HG02798 (cell line): ENCODE measurements at regions not wholly inside any gene's neighbourhood (a gene's known extent, or its start where the extent isn't known, plus 50 kb on each side); places are given as distances from the start of the nearest gene placed in this dataset.

ENCODE experiments used
- ATAC-seq: cut with Tn5 transposase; IDR thresholded peaks from one replicate; pipeline ENCODE4 v1.9.1; 2021; ENCODE audit warnings: mild to moderate bottlenecking; ENCODE audit not compliant: unreplicated experiment, poor library complexity

DNA sequence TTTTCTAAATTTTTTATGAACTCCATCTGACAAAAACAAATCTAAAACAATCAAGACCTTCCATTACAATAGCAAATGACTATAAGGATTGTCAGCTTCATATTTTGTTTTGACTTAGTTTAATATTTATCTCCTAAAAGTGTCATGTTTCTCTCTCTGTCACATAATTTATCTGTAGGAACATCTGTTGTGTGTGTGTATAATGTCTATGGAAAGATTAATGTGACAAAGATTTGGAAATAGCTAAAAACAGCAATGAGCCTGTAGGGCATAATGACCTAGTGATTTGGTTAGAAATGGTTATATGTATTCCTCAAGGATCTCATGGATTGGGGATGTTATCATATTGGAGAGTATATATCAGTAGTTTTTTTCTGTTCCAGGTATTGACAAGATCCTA, 69.6 kb upstream of the MDFIC start:
- no peak for ATAC-seq

DNA sequence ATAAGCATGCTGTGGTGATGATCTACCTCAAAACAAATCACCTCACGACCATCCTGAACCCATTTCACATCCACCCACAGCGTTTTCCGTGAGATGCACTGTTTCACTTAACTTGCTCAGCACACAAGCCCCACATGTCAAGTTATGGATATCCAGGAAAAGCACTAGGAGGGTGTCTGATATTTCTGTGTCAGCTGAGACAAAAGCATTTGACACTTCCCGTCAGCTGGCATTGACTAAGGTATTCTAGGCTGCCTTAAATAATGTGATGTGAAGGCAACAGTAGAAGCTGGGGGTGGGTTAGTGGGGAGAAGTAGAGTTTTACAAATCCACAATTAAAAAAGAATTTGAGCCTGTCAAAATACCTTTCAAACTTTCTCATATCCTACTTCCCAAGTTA, 68.7 kb upstream of the MDFIC start:
- ATAC-seq = no peak

DNA sequence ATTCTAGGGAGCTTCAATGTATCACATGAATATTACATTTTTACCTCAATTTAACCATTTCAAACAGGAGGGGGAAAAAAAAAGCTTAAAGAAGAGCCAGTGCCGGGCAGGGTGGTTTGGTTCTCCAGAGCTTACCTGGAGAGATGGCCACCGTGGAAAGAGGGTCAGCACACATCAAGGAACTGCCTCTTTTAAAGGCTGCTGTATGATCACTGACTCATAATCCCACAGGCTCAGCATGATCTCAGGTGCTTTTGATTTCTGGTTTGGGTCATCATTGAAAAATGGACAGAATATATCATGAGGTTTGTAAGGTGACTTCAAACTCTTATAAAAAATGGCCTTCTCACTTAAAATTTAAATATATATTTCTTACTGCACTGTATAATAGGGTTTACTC, 67.5 kb upstream of the MDFIC start:
- ATAC-seq = no peak

DNA sequence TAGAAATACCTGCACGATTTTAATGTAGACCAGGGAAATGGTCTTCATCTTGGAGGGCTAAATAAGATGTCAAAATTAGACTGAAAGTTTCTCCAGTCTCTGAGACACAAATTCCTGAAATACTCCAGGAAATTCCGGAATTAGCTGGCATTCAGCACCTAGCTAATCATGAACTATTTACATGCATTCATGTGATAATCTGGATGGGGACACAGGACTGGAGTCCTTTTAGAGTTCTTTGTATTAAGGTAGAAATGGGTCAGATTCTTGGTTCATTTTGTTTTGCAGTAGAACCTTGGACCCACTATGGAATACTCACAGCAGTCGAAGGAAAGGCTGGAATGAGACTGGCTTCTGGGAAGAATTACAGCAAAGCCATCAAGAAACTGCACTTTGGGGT, 65.3 kb upstream of the MDFIC start:
- ATAC-seq = no peak

DNA sequence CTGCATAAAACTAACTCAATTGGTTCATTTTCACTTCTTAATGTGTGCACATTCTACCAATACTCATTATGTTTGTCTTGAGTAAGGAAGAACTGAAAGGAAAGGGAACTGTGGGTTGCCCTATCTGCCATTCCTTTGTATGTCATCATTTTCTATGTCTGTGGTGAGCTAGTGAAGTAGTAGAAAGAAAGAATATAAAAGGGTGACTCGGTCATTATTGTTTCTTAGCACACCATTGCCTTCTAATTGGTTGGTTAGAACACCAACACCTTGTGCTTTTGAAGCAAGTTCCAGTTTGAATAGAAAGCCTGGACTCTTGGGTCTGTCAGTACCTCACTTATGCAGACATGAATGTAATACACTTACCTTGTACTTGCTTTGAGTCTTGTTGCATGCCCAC, 64.3 kb upstream of the MDFIC start:
- ATAC-seq = no peak

DNA sequence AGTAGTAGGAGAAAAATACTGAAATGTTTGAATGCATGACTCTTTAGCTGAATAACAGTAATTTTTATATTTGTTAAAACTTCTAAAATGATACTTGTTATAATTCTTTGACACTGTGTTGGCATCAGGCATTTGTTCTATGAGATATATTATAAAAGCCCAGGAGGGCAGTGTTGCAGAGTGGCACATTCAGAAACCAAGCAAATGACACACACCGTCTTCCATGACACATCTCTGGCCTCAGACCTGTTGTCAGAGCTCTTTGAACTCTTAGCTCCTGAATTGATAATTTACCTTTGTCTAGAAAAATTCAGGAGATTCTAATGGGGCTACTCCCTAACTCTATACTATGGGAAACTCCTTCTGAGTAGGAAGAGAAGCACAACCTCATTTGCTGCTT, 62.4 kb upstream of the MDFIC start:
- ATAC-seq = no peak

DNA sequence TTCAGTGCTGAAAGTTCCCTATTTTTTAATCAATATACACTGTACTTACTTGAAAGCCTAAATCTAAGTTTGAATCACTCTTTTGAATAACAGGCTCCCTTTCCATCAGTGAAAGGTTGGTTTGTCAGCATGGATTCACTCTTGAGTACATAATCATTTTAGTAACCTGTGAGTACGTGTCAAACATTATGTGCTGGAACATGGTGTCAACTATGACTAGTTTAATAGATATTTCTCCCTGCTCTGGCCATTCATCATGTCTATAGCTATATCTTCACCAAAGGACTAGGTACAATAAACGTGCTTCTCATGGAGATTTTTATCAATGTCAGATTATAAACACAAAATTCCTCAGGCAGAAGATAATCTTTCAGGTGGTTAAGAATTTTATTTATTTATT, 61.7 kb upstream of the MDFIC start:
- ATAC-seq = no peak

DNA sequence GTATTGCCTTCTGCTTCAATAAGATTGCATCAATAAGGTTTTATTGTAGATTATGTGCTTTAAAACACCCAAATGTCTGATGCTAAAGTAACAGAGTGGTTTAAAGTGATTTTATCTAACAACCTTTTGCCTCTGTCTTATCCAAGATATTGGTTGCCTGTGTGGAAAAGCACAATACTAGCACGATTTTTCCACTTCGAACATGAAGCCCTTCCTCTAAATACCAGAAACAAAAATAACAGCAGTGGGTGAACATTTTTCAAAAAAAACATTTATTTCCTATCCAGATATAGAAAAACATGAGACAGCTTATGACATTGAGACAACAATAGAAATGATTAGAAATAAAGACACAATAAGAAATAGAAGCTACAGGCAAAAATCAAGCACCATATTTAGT, 59.5 kb upstream of the MDFIC start:
- no peak for ATAC-seq

DNA sequence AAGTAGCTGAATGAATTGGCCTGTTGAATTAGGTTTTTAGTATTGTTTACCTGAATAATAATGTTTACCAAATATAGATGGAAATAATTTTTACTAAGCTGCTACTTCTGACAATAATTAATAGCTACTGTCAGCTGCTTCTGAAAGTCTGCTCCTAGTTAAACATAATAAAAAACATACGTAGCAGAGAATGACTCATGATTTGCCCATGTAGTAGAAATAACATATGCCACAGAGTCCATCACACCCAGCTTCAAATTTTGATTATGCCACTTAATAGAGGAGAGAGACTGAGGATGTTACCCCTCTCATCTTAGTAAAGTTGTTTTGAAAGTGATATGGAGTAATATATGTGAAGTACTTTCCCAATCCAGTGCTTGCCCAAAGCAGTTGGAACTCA, 57.6 kb upstream of the MDFIC start:
- no peak for ATAC-seq

DNA sequence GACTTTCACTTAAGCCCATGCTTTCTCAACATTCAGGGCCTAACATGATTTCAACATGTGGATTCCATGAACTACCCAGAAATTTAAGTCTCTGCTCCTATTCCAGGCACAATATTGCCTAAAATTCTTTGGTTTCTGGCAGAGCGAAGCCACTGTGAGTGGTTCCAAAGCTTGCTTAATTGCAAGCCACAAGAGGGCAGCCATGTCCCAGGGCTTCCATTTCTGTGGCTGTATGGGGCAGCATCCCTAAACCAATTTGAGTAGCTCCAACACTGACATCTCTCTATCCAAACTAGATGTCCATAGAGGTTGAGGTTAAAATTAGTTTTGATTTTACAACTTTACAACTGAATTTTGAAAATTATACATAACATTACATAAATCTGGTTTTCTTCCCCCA, 56.3 kb upstream of the MDFIC start:
- ATAC-seq = peak; percentile 95
